OCI-LY3 (cell line): ENCODE measurements at regions not wholly inside any gene's neighbourhood (a gene's known extent, or its start where the extent isn't known, plus 50 kb on each side); places are given as distances from the start of the nearest gene placed in this dataset.

Experiments
- H2AFZ ChIP-seq: fragments of 200-600, 300-600 bp; shearing (Covaris generic); 2 replicates; pipeline ENCODE4 v1.6.0; 2014; ENCODE audit warnings: antibody characterized with exemption, low read depth, low read length
- H3K27ac ChIP-seq: fragments of 200-600, 300-600 bp; sonication (generic); 2 replicates; pipeline ENCODE4 v1.5.1; 2014; ENCODE audit warnings: mild to moderate bottlenecking, low read length, moderate library complexity, mixed read lengths
- H3K27me3 ChIP-seq: fragments of 200-600, 300-600 bp; sonication (generic); 2 replicates; pipeline ENCODE4 v1.6.1; 2014; ENCODE audit warnings: low read depth, low read length, mixed read lengths
- H3K36me3 ChIP-seq: fragments of 200-600, 300-600 bp; sonication (generic); replicated peaks from 2 replicates; pipeline ENCODE3; 2014; ENCODE audit warnings: low read depth, low read length, mixed read lengths
- H3K4me1 ChIP-seq: fragments of 300-600, 200-600 bp; sonication (generic); 2 replicates; pipeline ENCODE4 v1.6.1; 2014; ENCODE audit warnings: low read length, mixed read lengths
- H3K4me2 ChIP-seq: fragments of 200-600, 300-600 bp; sonication (generic); 2 replicates; pipeline ENCODE4 v1.6.1; 2014; ENCODE audit warnings: low read length, mixed read lengths
- H3K4me3 ChIP-seq: fragments of 300-600, 200-600 bp; sonication (generic); 2 replicates; pipeline ENCODE4 v1.5.1; 2014; ENCODE audit warnings: antibody characterized with exemption, mild to moderate bottlenecking, low read length, moderate library complexity
- H3K79me2 ChIP-seq: fragments of 300-600, 200-600 bp; shearing (Covaris generic); 2 replicates; pipeline ENCODE4 v1.6.1; 2014; ENCODE audit warnings: mild to moderate bottlenecking, low read length, mixed read lengths
- H3K9ac ChIP-seq: fragments of 300-600, 200-600 bp; shearing (Covaris generic); 2 replicates; pipeline ENCODE4 v1.6.0; 2014; ENCODE audit warnings: mild to moderate bottlenecking, low read length, moderate library complexity
- H3K9me3 ChIP-seq: fragments of 200-600, 300-600 bp; shearing (Covaris generic); 2 replicates; pipeline ENCODE4 v1.6.1; 2014; ENCODE audit warnings: low read length, mixed read lengths; ENCODE audit not compliant: insufficient read depth
- H4K20me1 ChIP-seq: fragments of 200-600, 300-600 bp; sonication (generic); 2 replicates; pipeline ENCODE4 v1.6.1; 2016; ENCODE audit warnings: low read length, mixed read lengths; ENCODE audit not compliant: insufficient read depth
- EZH2phosphoT487 ChIP-seq: fragments of 200-600 bp; shearing (Covaris generic); IDR thresholded peaks from 2 replicates; pipeline ENCODE4 v1.6.1; 2018; ENCODE audit warnings: antibody characterized with exemption, mixed run types, low read depth
- TF ChIP-seq, protein P1 (sequence below): fragments of 200-600, 300-600 bp; sonication (generic); IDR thresholded peaks from 2 replicates; pipeline ENCODE4 v1.5.1; 2014; ENCODE audit warnings: antibody characterized with exemption, low read length, low read depth

DNA sequence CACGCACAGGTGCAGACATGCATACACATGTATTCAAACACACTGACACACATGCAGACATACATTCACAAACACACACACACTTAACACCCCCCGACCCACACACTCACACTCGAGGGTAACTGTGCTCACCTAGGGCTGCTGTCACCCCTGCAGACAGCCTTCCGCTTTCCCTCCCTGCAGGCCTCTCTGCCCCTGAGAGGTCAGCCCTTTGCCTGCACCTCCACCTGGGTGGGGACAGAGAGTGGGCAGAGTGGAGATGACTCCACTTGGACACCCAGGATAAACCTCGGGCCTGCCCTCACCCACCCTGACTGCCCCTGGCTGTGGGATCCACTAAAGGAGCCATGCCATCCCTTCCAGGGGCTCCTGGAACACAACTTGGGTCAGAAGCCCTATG lies 264.3 kb downstream of the PTPRU start:
- H3K9me3 ChIP-seq, result no peaks in the 10 kb centered on the region
- H3K36me3 ChIP-seq, result no peaks in the 10 kb centered on the region
- H3K27me3 ChIP-seq, result 0 out of 2 replicates have a peak, but pooled peaks cover 6% of the 10 kb centered on the region
- no peak overlapping the region for H2AFZ ChIP-seq
- no peak for TF ChIP-seq EZH2phosphoT487
- TF ChIP-seq, protein P1, sequence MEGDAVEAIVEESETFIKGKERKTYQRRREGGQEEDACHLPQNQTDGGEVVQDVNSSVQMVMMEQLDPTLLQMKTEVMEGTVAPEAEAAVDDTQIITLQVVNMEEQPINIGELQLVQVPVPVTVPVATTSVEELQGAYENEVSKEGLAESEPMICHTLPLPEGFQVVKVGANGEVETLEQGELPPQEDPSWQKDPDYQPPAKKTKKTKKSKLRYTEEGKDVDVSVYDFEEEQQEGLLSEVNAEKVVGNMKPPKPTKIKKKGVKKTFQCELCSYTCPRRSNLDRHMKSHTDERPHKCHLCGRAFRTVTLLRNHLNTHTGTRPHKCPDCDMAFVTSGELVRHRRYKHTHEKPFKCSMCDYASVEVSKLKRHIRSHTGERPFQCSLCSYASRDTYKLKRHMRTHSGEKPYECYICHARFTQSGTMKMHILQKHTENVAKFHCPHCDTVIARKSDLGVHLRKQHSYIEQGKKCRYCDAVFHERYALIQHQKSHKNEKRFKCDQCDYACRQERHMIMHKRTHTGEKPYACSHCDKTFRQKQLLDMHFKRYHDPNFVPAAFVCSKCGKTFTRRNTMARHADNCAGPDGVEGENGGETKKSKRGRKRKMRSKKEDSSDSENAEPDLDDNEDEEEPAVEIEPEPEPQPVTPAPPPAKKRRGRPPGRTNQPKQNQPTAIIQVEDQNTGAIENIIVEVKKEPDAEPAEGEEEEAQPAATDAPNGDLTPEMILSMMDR, result no peak
- H3K9ac ChIP-seq, result no peak overlapping the region
- H3K4me1 ChIP-seq, result no peaks in the 10 kb centered on the region
- no peak overlapping the region for H3K4me3 ChIP-seq
- H3K79me2 ChIP-seq, result no peaks in the 10 kb centered on the region
- H4K20me1 ChIP-seq, result no peaks in the 10 kb centered on the region
- H3K4me2 ChIP-seq, result no peak overlapping the region
- no peak overlapping the region for H3K27ac ChIP-seq

DNA sequence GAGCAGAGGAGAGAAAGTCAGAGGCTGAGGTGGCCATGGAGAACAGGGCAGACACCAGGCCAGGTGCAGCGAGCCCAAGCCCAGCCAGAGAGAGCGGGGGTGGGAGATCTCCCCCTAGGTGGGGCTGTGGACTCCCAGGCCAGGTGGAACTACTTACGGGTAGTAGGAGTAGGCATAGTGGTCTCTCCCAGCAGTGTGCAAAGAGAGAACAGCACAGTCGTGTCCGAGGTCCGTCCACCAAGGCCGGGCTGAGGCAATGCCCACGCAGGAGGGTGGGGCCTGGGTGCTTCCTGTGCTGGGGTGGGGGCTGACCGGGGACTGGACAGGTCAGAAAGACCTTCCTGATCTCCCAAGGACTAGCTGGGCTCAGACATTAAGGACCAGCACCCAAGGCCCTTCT lies 263.7 kb downstream of the PTPRU start:
- H3K9me3 ChIP-seq, result no peaks in the 10 kb centered on the region
- no peaks in the 10 kb centered on the region for H3K4me1 ChIP-seq
- H3K27me3 ChIP-seq, result 0 out of 2 replicates have a peak, but pooled peaks cover 6% of the 10 kb centered on the region
- no peaks in the 10 kb centered on the region for H4K20me1 ChIP-seq
- H3K27ac ChIP-seq, result no peak overlapping the region
- no peak for TF ChIP-seq EZH2phosphoT487
- TF ChIP-seq, protein P1, result no peak
- no peak overlapping the region for H3K9ac ChIP-seq
- H3K36me3 ChIP-seq, result no peaks in the 10 kb centered on the region
- no peak overlapping the region for H3K4me3 ChIP-seq
- H2AFZ ChIP-seq, result no peak overlapping the region
- H3K79me2 ChIP-seq, result no peaks in the 10 kb centered on the region
- H3K4me2 ChIP-seq, result no peak overlapping the region

DNA sequence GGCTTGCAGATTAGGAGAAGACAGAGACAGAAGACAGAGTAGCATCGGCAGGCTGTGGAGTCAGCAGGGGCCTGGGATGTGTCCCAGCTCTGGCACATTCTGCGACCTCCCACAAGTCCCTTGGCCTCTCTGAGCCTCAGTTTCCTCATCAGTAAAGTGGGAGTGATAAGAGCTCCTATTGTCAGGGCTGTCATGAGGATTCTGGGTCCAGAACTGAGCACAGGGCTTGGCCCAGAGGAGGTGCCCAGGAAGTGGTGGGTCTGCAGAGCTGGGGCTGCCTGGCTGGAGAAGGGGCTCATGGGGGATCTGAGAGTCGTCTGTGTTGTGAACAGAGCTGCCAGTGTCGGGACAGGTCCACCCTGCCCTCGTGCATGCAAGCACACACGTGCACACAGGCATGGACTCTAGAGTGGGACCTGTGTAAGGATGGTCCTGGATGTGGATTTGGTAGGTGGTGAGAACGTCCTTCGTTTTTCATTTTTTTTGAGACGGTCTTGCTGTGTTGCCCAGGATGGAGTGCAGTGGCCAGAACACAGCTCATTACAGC lies 262.9 kb downstream of the PTPRU start:
- H3K9ac ChIP-seq, result no peak overlapping the region

More for the DNA sequence above, 262.9 kb downstream of the PTPRU start:
- Histone ChIP-seq H3K36me3 (no peaks in the 10 kb centered on the region), H4K20me1 (no peaks in the 10 kb centered on the region), H3K79me2 (no peaks in the 10 kb centered on the region), H3K27me3 (0 out of 2 replicates have a peak, but pooled peaks cover 6% of the 10 kb centered on the region), H3K27ac (no peak overlapping the region), H2AFZ (no peak overlapping the region), H3K4me1 (no peaks in the 10 kb centered on the region), H3K4me2 (no peak overlapping the region), H3K9me3 (no peaks in the 10 kb centered on the region), H3K4me3 (no peak overlapping the region)
- TF ChIP-seq, protein P1, result no peak
- TF ChIP-seq EZH2phosphoT487, result no peak
